ENCODE measurements at regions not wholly inside any gene's neighbourhood (a gene's known extent, or its start where the extent isn't known, plus 50 kb on each side); places are given as distances from the start of the nearest gene placed in this dataset.
A peak's percentile ranks its signal among the peaks of the same experiment; 100 is the strongest.

DNA sequence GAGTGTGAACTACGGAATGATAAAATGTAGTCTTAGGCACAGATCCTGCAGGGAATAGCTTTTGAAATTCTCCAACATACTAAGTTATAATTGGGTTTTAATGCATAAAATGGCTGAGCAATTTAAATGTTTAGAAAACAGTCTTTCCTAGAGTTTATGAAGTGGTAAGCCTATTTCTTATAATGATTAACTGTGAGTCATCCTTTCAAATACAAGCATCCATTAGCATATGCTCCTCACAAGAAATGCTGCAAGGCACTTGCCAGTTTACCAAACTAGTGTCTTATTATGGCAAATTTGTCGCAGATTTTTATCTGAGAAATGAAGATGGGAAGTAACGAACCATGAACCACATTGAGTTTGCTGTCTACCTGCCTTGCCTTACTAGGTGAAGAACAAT is 101.3 kb upstream of the ESRRG start:
- Histone ChIP-seq H3K9me3 (ENCODE audit: control insufficient read depth, insufficient read depth, low read length) (no peaks in the 10 kb centered on the region), H3K27me3 (ENCODE audit: control insufficient read depth, insufficient read depth, low read length) (no peaks in the 10 kb centered on the region), H3K18ac (ENCODE audit: low read depth, low read length) (no peak overlapping the region), H3K9me1 (ENCODE audit: insufficient read depth, low read length) (no peaks in the 10 kb centered on the region), H4K20me1 (ENCODE audit: insufficient read depth, low read length) (no peaks in the 10 kb centered on the region), H3K27ac (ENCODE audit: insufficient read depth, low read length) (no peak overlapping the region), H3K79me1 (ENCODE audit: low read depth in 1 of 2, low read length in 2 of 2) (no peaks in the 10 kb centered on the region), H2BK15ac (ENCODE audit: low read depth, low read length) (no peak overlapping the region), H3K4me2 (ENCODE audit: low read depth, low read length) (no peak overlapping the region), H3K4me1 (ENCODE audit: control insufficient read depth, insufficient read depth, low read length) (no peaks in the 10 kb centered on the region; the same call in 1 of the 2 replicates), H2AFZ (replicated peaks; ENCODE audit: low read length, poor library complexity) (no peak overlapping the region), H3K4me3 (ENCODE audit: insufficient read depth, low read depth, low read length) (no peak overlapping the region), H2BK120ac (ENCODE audit: low read depth, low read length) (no peak overlapping the region), H2AK9ac (replicated peaks; ENCODE audit: low read depth, low read length, poor library complexity) (no peak overlapping the region), H3K14ac (replicated peaks; ENCODE audit: low read depth, low read length) (no peak overlapping the region), H2BK5ac (ENCODE audit: low read depth, low read length, poor library complexity, severe bottlenecking) (no peak overlapping the region), H3K4ac (ENCODE audit: low read depth, low read length) (no peak overlapping the region), H3K23ac (ENCODE audit: low read depth, low read length) (no peak overlapping the region), H4K91ac (ENCODE audit: insufficient read depth, low read depth, low read length) (no peak overlapping the region), H4K5ac (ENCODE audit: low read depth, low read length) (no peak overlapping the region), H2AK5ac (ENCODE audit: low read depth, low read length) (no peak overlapping the region), H4K8ac (ENCODE audit: low read depth in 2 of 2, low read length in 2 of 2) (no peak overlapping the region), H3K9ac (ENCODE audit: low read depth, low read length) (no peak overlapping the region), H2BK20ac (ENCODE audit: low read depth, low read length) (no peak overlapping the region), H3K56ac (ENCODE audit: extremely low read depth, insufficient read depth, low read length) (no peak overlapping the region), H3K36me3 (ENCODE audit: control insufficient read depth, insufficient read depth, low read length) (no peaks in the 10 kb centered on the region)
- CTCF ChIA-PET, result interaction anchor here (0.7 to 1.1 kb wide), 2 partner anchors 9 to 286 kb away, joined by 3 to 5 read pairs; no protein-coding TSS in a partner anchor
- intact Hi-C loops (cut with micrococcal nuclease) (no loop called here), in situ Hi-C loops (cut with MboI; ENCODE audit: low sequenced_read_pairs) (no loop called here), dilution Hi-C loops (cut with HindIII; ENCODE audit: low sequenced_read_pairs, unreplicated experiment) (no loop called here)
- no TSS peak for BruUV-seq (replicated peaks)
- TF ChIP-seq, protein P1, sequence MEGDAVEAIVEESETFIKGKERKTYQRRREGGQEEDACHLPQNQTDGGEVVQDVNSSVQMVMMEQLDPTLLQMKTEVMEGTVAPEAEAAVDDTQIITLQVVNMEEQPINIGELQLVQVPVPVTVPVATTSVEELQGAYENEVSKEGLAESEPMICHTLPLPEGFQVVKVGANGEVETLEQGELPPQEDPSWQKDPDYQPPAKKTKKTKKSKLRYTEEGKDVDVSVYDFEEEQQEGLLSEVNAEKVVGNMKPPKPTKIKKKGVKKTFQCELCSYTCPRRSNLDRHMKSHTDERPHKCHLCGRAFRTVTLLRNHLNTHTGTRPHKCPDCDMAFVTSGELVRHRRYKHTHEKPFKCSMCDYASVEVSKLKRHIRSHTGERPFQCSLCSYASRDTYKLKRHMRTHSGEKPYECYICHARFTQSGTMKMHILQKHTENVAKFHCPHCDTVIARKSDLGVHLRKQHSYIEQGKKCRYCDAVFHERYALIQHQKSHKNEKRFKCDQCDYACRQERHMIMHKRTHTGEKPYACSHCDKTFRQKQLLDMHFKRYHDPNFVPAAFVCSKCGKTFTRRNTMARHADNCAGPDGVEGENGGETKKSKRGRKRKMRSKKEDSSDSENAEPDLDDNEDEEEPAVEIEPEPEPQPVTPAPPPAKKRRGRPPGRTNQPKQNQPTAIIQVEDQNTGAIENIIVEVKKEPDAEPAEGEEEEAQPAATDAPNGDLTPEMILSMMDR (conservative IDR thresholded peaks at IDR 0.05; ENCODE audit: low read depth, low read length), result no peak
- TF ChIP-seq MAFK (IDR thresholded peaks at IDR 0.05; ENCODE audit: low read depth, low read length), result no peak
- TF ChIP-seq MAZ (IDR thresholded peaks at IDR 0.05; ENCODE audit: borderline replicate concordance, low read depth, low read length), result no peak
- TF ChIP-seq SMC3 (IDR thresholded peaks at IDR 0.05; ENCODE audit: low read depth, low read length), result no peak
- no peak for TF ChIP-seq RAD21 (IDR thresholded peaks at IDR 0.05; ENCODE audit: low read length)
- TF ChIP-seq RFX5 (IDR thresholded peaks at IDR 0.05; ENCODE audit: low read depth, low read length), result no peak
- no peak for TF ChIP-seq BHLHE40 (IDR thresholded peaks at IDR 0.05; ENCODE audit: low read depth, low read length)
- TF ChIP-seq CHD1 (IDR thresholded peaks at IDR 0.05; ENCODE audit: low read depth, low read length), result no peak
- no peak for TF ChIP-seq RCOR1 (IDR thresholded peaks at IDR 0.05; ENCODE audit: insufficient replicate concordance, low read length)
- no peak for TF ChIP-seq NFE2L2 (IDR thresholded peaks at IDR 0.05; ENCODE audit: low read depth, low read length)
- no peak for TF ChIP-seq MXI1 (IDR thresholded peaks at IDR 0.05; ENCODE audit: borderline replicate concordance, low read depth, low read length)
- TF ChIP-seq, protein P2, sequence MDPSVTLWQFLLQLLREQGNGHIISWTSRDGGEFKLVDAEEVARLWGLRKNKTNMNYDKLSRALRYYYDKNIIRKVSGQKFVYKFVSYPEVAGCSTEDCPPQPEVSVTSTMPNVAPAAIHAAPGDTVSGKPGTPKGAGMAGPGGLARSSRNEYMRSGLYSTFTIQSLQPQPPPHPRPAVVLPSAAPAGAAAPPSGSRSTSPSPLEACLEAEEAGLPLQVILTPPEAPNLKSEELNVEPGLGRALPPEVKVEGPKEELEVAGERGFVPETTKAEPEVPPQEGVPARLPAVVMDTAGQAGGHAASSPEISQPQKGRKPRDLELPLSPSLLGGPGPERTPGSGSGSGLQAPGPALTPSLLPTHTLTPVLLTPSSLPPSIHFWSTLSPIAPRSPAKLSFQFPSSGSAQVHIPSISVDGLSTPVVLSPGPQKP (IDR thresholded peaks at IDR 0.05; ENCODE audit: borderline replicate concordance, low read depth, low read length), result no peak
- no peak for TF ChIP-seq POLR2A (IDR thresholded peaks at IDR 0.05; ENCODE audit: low read depth, low read length)
- WGBS, 2 experiments (ENCODE audit: extremely low coverage in 2 of 2, insufficient read length in 1 of 2), result no CpG with 5 or more reads among the region's 3 CpGs
- POLR2A ChIA-PET (ENCODE audit: unreplicated experiment), result no interaction called here
- peak; percentile 77 for ATAC-seq (ENCODE audit: low read depth)
- DNase-seq, result peak; percentile 47

Measured in IMR-90 (cell line).